ENCODE measurements at regions not wholly inside any gene's neighbourhood (a gene's known extent, or its start where the extent isn't known, plus 50 kb on each side); places are given as distances from the start of the nearest gene placed in this dataset.

DNA sequence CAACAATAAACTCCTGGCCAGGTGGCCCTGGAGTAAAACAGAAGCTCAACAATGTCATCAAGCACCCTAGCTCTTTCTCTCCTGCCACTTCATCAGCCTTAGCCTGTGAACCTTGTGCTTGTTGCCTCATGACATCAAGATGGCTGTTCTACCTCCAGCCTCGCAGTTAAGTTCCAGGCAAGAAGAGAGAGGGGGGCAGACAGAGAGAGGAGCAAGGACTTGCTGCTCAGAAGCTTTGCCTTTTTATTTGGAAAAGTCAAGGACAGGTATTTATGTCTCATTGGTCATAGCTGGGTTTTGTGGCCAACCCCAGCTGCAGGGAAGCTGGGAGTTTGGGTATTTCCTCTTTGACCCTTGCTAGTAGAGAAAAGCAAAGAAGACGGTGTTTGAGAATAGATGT is 60.3 kb upstream of the GADD45A start:
- TF ChIP-seq, protein P1, sequence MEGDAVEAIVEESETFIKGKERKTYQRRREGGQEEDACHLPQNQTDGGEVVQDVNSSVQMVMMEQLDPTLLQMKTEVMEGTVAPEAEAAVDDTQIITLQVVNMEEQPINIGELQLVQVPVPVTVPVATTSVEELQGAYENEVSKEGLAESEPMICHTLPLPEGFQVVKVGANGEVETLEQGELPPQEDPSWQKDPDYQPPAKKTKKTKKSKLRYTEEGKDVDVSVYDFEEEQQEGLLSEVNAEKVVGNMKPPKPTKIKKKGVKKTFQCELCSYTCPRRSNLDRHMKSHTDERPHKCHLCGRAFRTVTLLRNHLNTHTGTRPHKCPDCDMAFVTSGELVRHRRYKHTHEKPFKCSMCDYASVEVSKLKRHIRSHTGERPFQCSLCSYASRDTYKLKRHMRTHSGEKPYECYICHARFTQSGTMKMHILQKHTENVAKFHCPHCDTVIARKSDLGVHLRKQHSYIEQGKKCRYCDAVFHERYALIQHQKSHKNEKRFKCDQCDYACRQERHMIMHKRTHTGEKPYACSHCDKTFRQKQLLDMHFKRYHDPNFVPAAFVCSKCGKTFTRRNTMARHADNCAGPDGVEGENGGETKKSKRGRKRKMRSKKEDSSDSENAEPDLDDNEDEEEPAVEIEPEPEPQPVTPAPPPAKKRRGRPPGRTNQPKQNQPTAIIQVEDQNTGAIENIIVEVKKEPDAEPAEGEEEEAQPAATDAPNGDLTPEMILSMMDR (conservative IDR thresholded peaks at IDR 0.05): no peak
- no peak for TF ChIP-seq EZH2 (IDR thresholded peaks at IDR 0.05; ENCODE audit: low read depth)

All from PC-9 (cell line).